Breast epithelium (tissue), 3 donors: ENCODE measurements at regions not wholly inside any gene's neighbourhood (a gene's known extent, or its start where the extent isn't known, plus 50 kb on each side); places are given as distances from the start of the nearest gene placed in this dataset.

Source experiments
- POLR2A ChIP-seq: fragments of 450-650 bp; IDR thresholded peaks from one replicate; pipeline ENCODE4 v1.6.1; 2016; ENCODE audit warnings: antibody characterized with exemption, mild to moderate bottlenecking, moderate library complexity
- TF ChIP-seq, protein P1 (sequence below), 3 donors: fragments of 450-650 bp; IDR thresholded peaks; one replicate each; pipeline ENCODE4 v1.5.1; 2016 to 2017; ENCODE audit warnings: antibody characterized with exemption in 3 of 3, mild to moderate bottlenecking in 3 of 3, moderate library complexity in 3 of 3

DNA sequence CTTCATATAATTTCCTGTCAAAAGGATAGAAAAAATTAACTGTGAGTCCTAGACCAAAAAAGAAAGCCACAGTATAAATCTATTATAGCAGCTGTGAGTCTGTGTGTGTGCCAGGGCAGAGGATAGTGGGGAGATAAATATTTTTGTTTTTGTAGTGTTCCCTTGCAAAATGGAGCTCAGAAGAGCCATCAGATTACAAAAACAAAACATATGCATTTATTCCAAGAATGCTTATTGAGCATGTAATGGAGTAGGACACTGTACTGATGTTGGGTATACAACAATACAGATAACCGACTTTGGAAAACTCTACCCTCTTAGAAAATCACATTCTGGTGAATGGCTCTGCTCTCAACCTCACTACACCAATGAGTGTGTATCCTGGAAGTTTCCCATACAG, 111.0 kb downstream of the DMAC1 start:
- no peak for TF ChIP-seq POLR2A
- TF ChIP-seq, protein P1, sequence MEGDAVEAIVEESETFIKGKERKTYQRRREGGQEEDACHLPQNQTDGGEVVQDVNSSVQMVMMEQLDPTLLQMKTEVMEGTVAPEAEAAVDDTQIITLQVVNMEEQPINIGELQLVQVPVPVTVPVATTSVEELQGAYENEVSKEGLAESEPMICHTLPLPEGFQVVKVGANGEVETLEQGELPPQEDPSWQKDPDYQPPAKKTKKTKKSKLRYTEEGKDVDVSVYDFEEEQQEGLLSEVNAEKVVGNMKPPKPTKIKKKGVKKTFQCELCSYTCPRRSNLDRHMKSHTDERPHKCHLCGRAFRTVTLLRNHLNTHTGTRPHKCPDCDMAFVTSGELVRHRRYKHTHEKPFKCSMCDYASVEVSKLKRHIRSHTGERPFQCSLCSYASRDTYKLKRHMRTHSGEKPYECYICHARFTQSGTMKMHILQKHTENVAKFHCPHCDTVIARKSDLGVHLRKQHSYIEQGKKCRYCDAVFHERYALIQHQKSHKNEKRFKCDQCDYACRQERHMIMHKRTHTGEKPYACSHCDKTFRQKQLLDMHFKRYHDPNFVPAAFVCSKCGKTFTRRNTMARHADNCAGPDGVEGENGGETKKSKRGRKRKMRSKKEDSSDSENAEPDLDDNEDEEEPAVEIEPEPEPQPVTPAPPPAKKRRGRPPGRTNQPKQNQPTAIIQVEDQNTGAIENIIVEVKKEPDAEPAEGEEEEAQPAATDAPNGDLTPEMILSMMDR (IDR thresholded peaks at IDR 0.05), result no peak
